ENCODE measurements at regions not wholly inside any gene's neighbourhood (a gene's known extent, or its start where the extent isn't known, plus 50 kb on each side); places are given as distances from the start of the nearest gene placed in this dataset.

GRCh38 chr6:143607974-143608373, 69.8 kb upstream of the PHACTR2 start:
- TF ChIP-seq EP300 (IDR thresholded peaks at IDR 0.05; ENCODE audit: low read depth) = no peak
- no peak for TF ChIP-seq POLR2AphosphoS5 (IDR thresholded peaks at IDR 0.05)
- no peak for TF ChIP-seq POLR2A (IDR thresholded peaks at IDR 0.05)
- no peak for TF ChIP-seq CTCF (IDR thresholded peaks at IDR 0.05)
- H3K27ac ChIP-seq = no peak overlapping the region
- in situ Hi-C loops (cut with MboI; ENCODE audit: low pct_ligation_motif_present in 1 of 4, low pct_unique_long_range_greater_than_20kb in 1 of 4, low sequenced_read_pairs in 3 of 4) (no loop called here), intact Hi-C loops (cut with DNase I; ENCODE audit: low total_unique reads) (no loop called here)
- H3K36me3 ChIP-seq = no peaks in the 10 kb centered on the region
- H3K4me1 ChIP-seq = no peaks in the 10 kb centered on the region
- 60 to 76% methylated on average over 1 to 7 of the region's 7 CpGs for WGBS, 2 donors (ENCODE audit: low coverage in 1 of 2)
- DNase-seq = no peak
- H3K9me3 ChIP-seq = no peaks in the 10 kb centered on the region
- H3K27me3 ChIP-seq = no peaks in the 10 kb centered on the region
- no peak overlapping the region for H3K4me3 ChIP-seq

- intact Hi-C loops (cut with DNase I; ENCODE audit: low total_unique reads) = no loop called here
- Histone ChIP-seq H3K27ac (no peak overlapping the region), H3K9me3 (no peaks in the 10 kb centered on the region), H3K4me3 (no peak overlapping the region), H3K4me1 (no peaks in the 10 kb centered on the region), H3K27me3 (no peaks in the 10 kb centered on the region), H3K36me3 (no peaks in the 10 kb centered on the region)
- in situ Hi-C loops (cut with MboI; ENCODE audit: low pct_ligation_motif_present in 1 of 4, low pct_unique_long_range_greater_than_20kb in 1 of 4, low sequenced_read_pairs in 3 of 4) = no loop called here
- WGBS, 2 donors (ENCODE audit: low coverage in 1 of 2) = 74 to 76% methylated on average over 7 of the region's 7 CpGs
- no peak for TF ChIP-seq EP300 (IDR thresholded peaks at IDR 0.05; ENCODE audit: low read depth)
- no peak for TF ChIP-seq CTCF (IDR thresholded peaks at IDR 0.05)
- no peak for TF ChIP-seq POLR2AphosphoS5 (IDR thresholded peaks at IDR 0.05)
- TF ChIP-seq POLR2A (IDR thresholded peaks at IDR 0.05) = no peak
- no peak for DNase-seq
Measured at GRCh38 chr6:143607168-143607567, 70.6 kb upstream of the PHACTR2 start.

GRCh38 chr6:143605906-143606521, 71.8 kb upstream of the PHACTR2 start:
- DNase-seq = no peak
- Histone ChIP-seq H3K9me3 (no peaks in the 10 kb centered on the region), H3K36me3 (no peaks in the 10 kb centered on the region), H3K4me3 (no peak overlapping the region), H3K27ac (no peak overlapping the region), H3K27me3 (no peaks in the 10 kb centered on the region), H3K4me1 (no peaks in the 10 kb centered on the region)
- in situ Hi-C loops (cut with MboI; ENCODE audit: low pct_ligation_motif_present in 1 of 4, low pct_unique_long_range_greater_than_20kb in 1 of 4, low sequenced_read_pairs in 3 of 4) (no loop called here), intact Hi-C loops (cut with DNase I; ENCODE audit: low total_unique reads) (no loop called here)
- TF ChIP-seq POLR2AphosphoS5 (IDR thresholded peaks at IDR 0.05) = no peak
- TF ChIP-seq POLR2A (IDR thresholded peaks at IDR 0.05) = no peak
- 92 to 94% methylated on average over 6 of the region's 6 CpGs for WGBS, 2 donors (ENCODE audit: low coverage in 1 of 2)

- H3K4me3 ChIP-seq = no peak overlapping the region
- intact Hi-C loops (cut with DNase I; ENCODE audit: low total_unique reads) = no loop called here
- H3K36me3 ChIP-seq = no peaks in the 10 kb centered on the region
- no peak for DNase-seq
- no peaks in the 10 kb centered on the region for H3K9me3 ChIP-seq
- 82 to 85% methylated on average over 1 of the region's 1 CpG for WGBS, 2 donors (ENCODE audit: low coverage in 1 of 2)
- TF ChIP-seq EP300 (IDR thresholded peaks at IDR 0.05; ENCODE audit: low read depth) (no peak), POLR2AphosphoS5 (IDR thresholded peaks at IDR 0.05) (no peak), CTCF (IDR thresholded peaks at IDR 0.05) (no peak), POLR2A (IDR thresholded peaks at IDR 0.05) (no peak)
- H3K4me1 ChIP-seq = no peaks in the 10 kb centered on the region
- in situ Hi-C loops (cut with MboI; ENCODE audit: low pct_ligation_motif_present in 1 of 4, low pct_unique_long_range_greater_than_20kb in 1 of 4, low sequenced_read_pairs in 3 of 4) = no loop called here
- H3K27ac ChIP-seq = no peak overlapping the region
- H3K27me3 ChIP-seq = no peaks in the 10 kb centered on the region
Measured at GRCh38 chr6:143603455-143603854, 74.3 kb upstream of the PHACTR2 start.

- Histone ChIP-seq H3K27me3 (no peaks in the 10 kb centered on the region), H3K9me3 (no peaks in the 10 kb centered on the region), H3K4me1 (no peaks in the 10 kb centered on the region), H3K27ac (no peak overlapping the region), H3K4me3 (no peak overlapping the region), H3K36me3 (no peaks in the 10 kb centered on the region)
- WGBS, 2 donors (ENCODE audit: low coverage in 1 of 2) = 46 to 79% methylated on average over 2 of the region's 2 CpGs
- DNase-seq = no peak
- in situ Hi-C loops (cut with MboI; ENCODE audit: low pct_ligation_motif_present in 1 of 4, low pct_unique_long_range_greater_than_20kb in 1 of 4, low sequenced_read_pairs in 3 of 4) (no loop called here), intact Hi-C loops (cut with DNase I; ENCODE audit: low total_unique reads) (no loop called here)
- TF ChIP-seq POLR2A (IDR thresholded peaks at IDR 0.05) (no peak), POLR2AphosphoS5 (IDR thresholded peaks at IDR 0.05) (no peak), CTCF (IDR thresholded peaks at IDR 0.05) (no peak), EP300 (IDR thresholded peaks at IDR 0.05; ENCODE audit: low read depth) (no peak)
Measured at GRCh38 chr6:143601504-143601903, 76.3 kb upstream of the PHACTR2 start.

Data from transverse colon (tissue), 4 donors.